H1 (cell line): ENCODE measurements at regions not wholly inside any gene's neighbourhood (a gene's known extent, or its start where the extent isn't known, plus 50 kb on each side); places are given as distances from the start of the nearest gene placed in this dataset.
A peak's percentile ranks its signal among the peaks of the same experiment; 100 is the strongest.

Experiments
- CTCF ChIA-PET: fragments of 300-600 bp; sonication (Branson Sonifier 250); formaldehyde crosslinking; loops from one replicate; lab custom pipeline; 2021; ENCODE audit not compliant: partially characterized antibody; lab: Charles Lee
- POLR2A ChIA-PET: fragments of 300-600 bp; sonication (Branson Sonifier 250); formaldehyde crosslinking; loops from one replicate; lab custom pipeline; 2021; ENCODE audit warnings: inconsistent platforms; ENCODE audit not compliant: partially characterized antibody; lab: Charles Lee
- DNase-seq, 2 experiments: peaks; one replicate each; pipeline versions ENCODE4 v3.0.0 to v3.0.0-alpha.2; 2010 to 2022; ENCODE audit warnings: low spot score in 2 of 2, low read depth in 1 of 2, mixed read lengths in 1 of 2
- FAIRE-seq: peaks from 2 replicates; lab custom pipeline; 2011; peaks lifted over from hg19 to GRCh38; lab: Jason Lieb, UNC
- H2AFZ ChIP-seq: 2 replicates; pipeline ENCODE4 v1.8.1; 2012; ENCODE audit warnings: low read length, inconsistent platforms
- H2AK5ac ChIP-seq: 2 replicates; pipeline ENCODE4 v1.6.1; 2013; ENCODE audit warnings: low read depth, low read length
- H2BK120ac ChIP-seq: replicated peaks from 2 replicates; pipeline ENCODE3; 2013; ENCODE audit warnings: low read depth, low read length, inconsistent platforms
- H2BK12ac ChIP-seq: 2 replicates; pipeline ENCODE4 v1.6.1; 2013; ENCODE audit warnings: low read depth, low read length
- H2BK15ac ChIP-seq: 2 replicates; pipeline ENCODE4 v1.6.1; 2013; ENCODE audit warnings: low read length
- H2BK20ac ChIP-seq: 2 replicates; pipeline ENCODE4 v1.6.1; 2013; ENCODE audit warnings: low read length
- H2BK5ac ChIP-seq: 2 replicates; pipeline ENCODE4 v1.6.1; 2013; ENCODE audit warnings: low read depth, low read length
- H3K14ac ChIP-seq: 2 replicates; pipeline ENCODE4 v1.6.1; 2013; ENCODE audit warnings: inconsistent platforms; ENCODE audit not compliant: insufficient read length
- H3K18ac ChIP-seq: 2 replicates; pipeline ENCODE4 v1.6.1; 2013; ENCODE audit warnings: low read length; ENCODE audit errors: extremely low read depth
- H3K23ac ChIP-seq: 2 replicates; pipeline ENCODE4 v1.6.1; 2013; ENCODE audit warnings: inconsistent platforms; ENCODE audit not compliant: insufficient read length
- H3K23me2 ChIP-seq: 2 replicates; pipeline ENCODE4 v1.6.1; 2013; ENCODE audit warnings: low read depth, low read length
- H3K27ac ChIP-seq: 2 replicates; pipeline ENCODE4 v1.6.1; 2011; ENCODE audit warnings: low read depth, low read length, inconsistent platforms
- H3K27me3 ChIP-seq, 4 experiments: replicated peaks in 1 of 4; 1 replicate in 1 of 4; 2 replicates in 3 of 4; pipeline versions ENCODE4 v1.6.1 to v1.8.1; 2011 to 2013; ENCODE audit warnings: low read length in 3 of 4, mild to moderate bottlenecking in 3 of 4, inconsistent platforms in 2 of 4, mixed read lengths in 2 of 4, moderate library complexity in 1 of 4; ENCODE audit not compliant: control insufficient read depth in 3 of 4, insufficient read depth in 3 of 4; ENCODE audit errors: extremely low read depth in 1 of 4
- H3K36me3 ChIP-seq, 4 experiments: 2 replicates each; pipeline versions ENCODE4 v1.6.1 to v1.8.1; 2011 to 2013; ENCODE audit warnings: mild to moderate bottlenecking in 4 of 4, low read length in 3 of 4, moderate library complexity in 2 of 4, control low read depth in 1 of 4, inconsistent platforms in 1 of 4; ENCODE audit not compliant: insufficient read depth in 4 of 4, control insufficient read depth in 2 of 4
- H3K4ac ChIP-seq: replicated peaks from 2 replicates; pipeline ENCODE3; 2013; ENCODE audit warnings: low read length, low read depth, mixed read lengths, inconsistent platforms; ENCODE audit not compliant: insufficient read length
- H3K4me1 ChIP-seq, 4 experiments: replicated peaks in 1 of 4; 1 replicate in 1 of 4; 2 replicates in 3 of 4; pipeline versions ENCODE4 v1.6.1 to v1.8.1; 2011 to 2013; ENCODE audit warnings: low read length in 3 of 4, inconsistent platforms in 2 of 4, mixed read lengths in 1 of 4; ENCODE audit not compliant: insufficient read depth in 4 of 4, control insufficient read depth in 3 of 4
- H3K4me2 ChIP-seq, 2 experiments: 2 replicates each; pipeline versions ENCODE4 v1.6.1 to v1.8.1; 2011 to 2013; ENCODE audit warnings: low read depth in 2 of 2, low read length in 2 of 2, control low read depth in 1 of 2, inconsistent platforms in 1 of 2, mild to moderate bottlenecking in 1 of 2; ENCODE audit not compliant: insufficient read depth in 1 of 2
- H3K4me3 ChIP-seq, 4 experiments: fragments of 200-600, 300-600 bp in 1 of 4; sonication (generic), shearing (Covaris generic), sonication (Bioruptor Twin) in 1 of 4; 2 replicates each; pipeline versions ENCODE4 v1.5.1 to v1.8.1; 2011 to 2016; ENCODE audit warnings: low read length in 4 of 4, low read depth in 3 of 4, control low read depth in 2 of 4, inconsistent platforms in 2 of 4, mild to moderate bottlenecking in 2 of 4, mixed read lengths in 1 of 4, moderate library complexity in 1 of 4; ENCODE audit not compliant: insufficient read depth in 2 of 4; ENCODE audit errors: extremely low read depth in 1 of 4
- H3K56ac ChIP-seq: replicated peaks from 2 replicates; pipeline ENCODE3; 2013; ENCODE audit warnings: low read depth, mild to moderate bottlenecking, mixed read lengths, low read length, inconsistent platforms; ENCODE audit not compliant: insufficient read length
- H3K79me1 ChIP-seq: 2 replicates; pipeline ENCODE4 v1.6.1; 2013; ENCODE audit warnings: low read depth, low read length, control low read depth
- H3K79me2 ChIP-seq, 2 experiments: 2 replicates each; pipeline versions ENCODE4 v1.6.1 to v1.8.1; 2012 to 2013; ENCODE audit warnings: low read length in 2 of 2, mild to moderate bottlenecking in 2 of 2, inconsistent platforms in 1 of 2; ENCODE audit not compliant: insufficient read depth in 2 of 2, control insufficient read depth in 1 of 2
- H3K9ac ChIP-seq, 4 experiments: replicated peaks in 1 of 4; 1 replicate in 1 of 4; 2 replicates in 3 of 4; pipeline versions ENCODE4 v1.6.1 to v1.8.1; 2011 to 2013; ENCODE audit warnings: low read depth in 3 of 4, low read length in 3 of 4, control low read depth in 2 of 4, mild to moderate bottlenecking in 2 of 4, moderate library complexity in 2 of 4, inconsistent platforms in 1 of 4; ENCODE audit errors: extremely low read depth in 1 of 4
- H3K9me3 ChIP-seq, 2 experiments: 2 replicates each; pipeline versions ENCODE4 v1.6.1 to v1.8.1; 2012 to 2013; ENCODE audit warnings: mild to moderate bottlenecking in 2 of 2, moderate library complexity in 2 of 2, control low read depth in 1 of 2, inconsistent platforms in 1 of 2, low read depth in 1 of 2, low read length in 1 of 2, mixed read lengths in 1 of 2; ENCODE audit not compliant: insufficient read depth in 2 of 2
- H4K20me1 ChIP-seq, 2 experiments: replicated peaks in 1 of 2; 2 replicates each; pipeline versions ENCODE3 to v1.8.1; 2011 to 2013; ENCODE audit warnings: inconsistent platforms in 2 of 2, low read length in 2 of 2, mild to moderate bottlenecking in 1 of 2; ENCODE audit not compliant: insufficient read depth in 2 of 2, control insufficient read depth in 1 of 2
- H4K5ac ChIP-seq: 2 replicates; pipeline ENCODE4 v1.6.1; 2013; ENCODE audit warnings: low read length, low read depth, mixed read lengths, inconsistent platforms; ENCODE audit not compliant: insufficient read length
- H4K8ac ChIP-seq: 2 replicates; pipeline ENCODE4 v1.8.0; 2013; ENCODE audit warnings: mild to moderate bottlenecking, moderate library complexity, low read length, inconsistent platforms; ENCODE audit not compliant: insufficient read depth; ENCODE audit errors: extremely low read depth
- H4K91ac ChIP-seq: replicated peaks from 2 replicates; pipeline ENCODE3; 2013; ENCODE audit warnings: low read length, mixed read lengths, inconsistent platforms; ENCODE audit not compliant: insufficient read length
- CBX5 ChIP-seq: fragments of 300-800, 300-1000 bp; sonication (generic); IDR thresholded peaks from 2 replicates; pipeline ENCODE4 v1.7.1; 2016; ENCODE audit warnings: antibody characterized with exemption, low read length, low read depth
- CEBPB ChIP-seq: IDR thresholded peaks from 2 replicates; pipeline ENCODE4 v1.6.1; 2012; ENCODE audit warnings: low read depth, low read length
- CREB1 ChIP-seq: IDR thresholded peaks from 2 replicates; pipeline ENCODE4 v1.6.1; 2012; ENCODE audit warnings: inconsistent platforms
- GTF2F1 ChIP-seq: IDR thresholded peaks from 2 replicates; pipeline ENCODE4 v1.6.1; 2012; ENCODE audit warnings: low read depth, low read length, improper control_type of control experiment, borderline replicate concordance
- MAFK ChIP-seq: IDR thresholded peaks from 2 replicates; pipeline ENCODE4 v1.6.1; 2012; ENCODE audit warnings: low read depth, mild to moderate bottlenecking, improper control_type of control experiment, low read length
- NRF1 ChIP-seq: IDR thresholded peaks from 2 replicates; pipeline ENCODE4 v1.6.1; 2011; ENCODE audit warnings: mild to moderate bottlenecking, low read depth, low read length, improper control_type of control experiment
- SIN3A ChIP-seq, 2 experiments: IDR thresholded peaks in 1 of 2; conservative IDR thresholded peaks in 1 of 2; 2 replicates each; pipeline ENCODE4 v1.6.1; 2011 to 2012; ENCODE audit warnings: low read length in 2 of 2, improper control_type of control experiment in 1 of 2, low read depth in 1 of 2, mild to moderate bottlenecking in 1 of 2
- SP2 ChIP-seq: IDR thresholded peaks from 2 replicates; pipeline ENCODE4 v1.6.1; 2012; ENCODE audit warnings: mild to moderate bottlenecking, low read length, inconsistent platforms
- TAF7 ChIP-seq: optimal IDR thresholded peaks from 2 replicates; pipeline ENCODE3; 2011; ENCODE audit warnings: low read depth, mild to moderate bottlenecking, inconsistent platforms, low read length, moderate library complexity, borderline replicate concordance
- USF2 ChIP-seq: IDR thresholded peaks from 2 replicates; pipeline ENCODE4 v1.6.1; 2011; ENCODE audit warnings: low read length, improper control_type of control experiment
- WGBS, 2 experiments: shearing (Covaris generic) in 1 of 2; methylation state at CpG; one replicate each; pipeline versions ENCODE4 v1.1.6 to v1.1.7; 2013 to 2015; ENCODE audit warnings: low lambda C conversion rate in 2 of 2, mixed read lengths in 2 of 2, inconsistent platforms in 1 of 2, low coverage in 1 of 2, missing lambda C conversion rate in 1 of 2; ENCODE audit not compliant: insufficient replicate concordance in 2 of 2, insufficient coverage in 1 of 2, insufficient read length in 1 of 2; ENCODE audit errors: extremely low coverage in 1 of 2, missing lambda C conversion rate in 1 of 2; 5-methylcytosine and 5-hydroxymethylcytosine counted together
- TF ChIP-seq, protein P1 (sequence below): IDR thresholded peaks from 2 replicates; pipeline ENCODE4 v1.6.1; 2012; ENCODE audit warnings: inconsistent platforms

DNA sequence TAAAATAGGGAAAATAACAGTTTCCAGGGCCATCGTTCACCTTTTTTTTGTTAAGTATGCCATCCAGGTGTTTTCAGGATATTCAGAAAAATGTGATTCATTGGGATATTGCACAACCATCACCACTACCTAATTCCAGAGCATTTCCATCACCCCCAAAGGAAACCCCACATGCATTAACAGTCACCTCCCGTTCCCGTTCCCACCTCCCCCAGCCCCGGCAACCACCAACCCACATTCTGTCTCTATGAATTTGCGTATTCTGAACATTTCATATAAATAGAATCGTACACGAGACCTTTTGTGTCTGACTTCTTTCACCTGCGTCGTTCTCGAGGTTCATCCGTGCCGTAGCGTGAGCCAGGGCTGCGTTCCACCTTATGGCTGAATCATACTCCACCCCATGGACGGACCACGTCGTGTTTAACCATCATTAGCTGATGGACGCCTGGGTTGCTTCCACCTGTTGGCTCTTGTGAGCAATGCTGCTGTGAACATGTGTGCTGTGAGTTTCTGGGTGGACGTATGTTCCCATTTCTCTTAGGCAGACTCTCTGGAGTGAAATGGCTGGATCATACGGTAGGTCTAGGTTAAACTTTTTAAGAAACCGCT, 51.0 kb upstream of the NCOR2 start:
- Histone ChIP-seq H3K9ac (no peak overlapping the region), H4K5ac (no peak overlapping the region), H3K23me2 (no peaks in the 10 kb centered on the region), H2BK12ac (no peak overlapping the region), H2BK15ac (no peak overlapping the region), H3K23ac (no peak overlapping the region), H3K4me3 (no peak overlapping the region), H3K4me2 (no peak overlapping the region), H2AK5ac (peak overlapping the region; percentile 60; the same call in 1 of the 2 replicates), H3K9me3 (no peaks in the 10 kb centered on the region), H3K27me3 (no peaks in the 10 kb centered on the region), H2AFZ (no peak overlapping the region), H3K4ac (no peak overlapping the region), H2BK5ac (no peak overlapping the region), H4K20me1 (no peaks in the 10 kb centered on the region), H3K79me1 (no peaks in the 10 kb centered on the region), H3K4me1 (peaks cover 0 to 8% (median 2%) of the 10 kb centered on the region in 4 experiments; a peak in 4 of 7 replicates), H3K27ac (no peak overlapping the region), H2BK120ac (no peak overlapping the region), H3K36me3 (no peaks in the 10 kb centered on the region), H3K18ac (no peak overlapping the region), H4K8ac (no peak overlapping the region), H3K14ac (no peak overlapping the region), H3K56ac (no peak overlapping the region), H3K79me2 (no peaks in the 10 kb centered on the region), H2BK20ac (no peak overlapping the region), H4K91ac (no peak overlapping the region)
- TF ChIP-seq GTF2F1 (no peak), CREB1 (no peak), TAF7 (no peak), USF2 (no peak), SIN3A (conservative IDR thresholded peaks at IDR 0.05 in 1 of 2, IDR thresholded peaks at IDR 0.05 in 1 of 2; ENCODE audit: low read depth in 1 of 2, low read length in 2 of 2) (no peak), NRF1 (no peak), CBX5 (no peak), MAFK (no peak), CEBPB (no peak), SP2 (no peak)
- TF ChIP-seq, protein P1, sequence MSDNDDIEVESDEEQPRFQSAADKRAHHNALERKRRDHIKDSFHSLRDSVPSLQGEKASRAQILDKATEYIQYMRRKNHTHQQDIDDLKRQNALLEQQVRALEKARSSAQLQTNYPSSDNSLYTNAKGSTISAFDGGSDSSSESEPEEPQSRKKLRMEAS = no peak
- no peak for FAIRE-seq
- DNase-seq = no peak
- CTCF ChIA-PET = no interaction called here
- POLR2A ChIA-PET = no interaction called here
- WGBS, 2 experiments = 88% methylated on average over 21 of the region's 21 CpGs; no CpG with 5 or more reads in 1 of the 2 experiments
